OCI-LY7 (cell line): ENCODE measurements at regions not wholly inside any gene's neighbourhood (a gene's known extent, or its start where the extent isn't known, plus 50 kb on each side); places are given as distances from the start of the nearest gene placed in this dataset.

Experiments used
- BruUV-seq: library from RNA; stranded (reverse); fragments of 400-500 nt; replicated peaks from 2 replicates; lab custom pipeline; 2021; lab: Mats Ljungman, UMichigan
- CTCF ChIA-PET: fragments of 300-600 bp; sonication (Branson Sonifier 250); formaldehyde crosslinking; loops from one replicate; lab custom pipeline; 2022; ENCODE audit warnings: antibody characterized with exemption; ENCODE audit not compliant: unreplicated experiment; lab: Charles Lee
- POLR2A ChIA-PET: fragments of 300-600 bp; sonication (Branson Sonifier 250); formaldehyde crosslinking; loops from one replicate; lab custom pipeline; 2022; ENCODE audit warnings: antibody characterized with exemption; lab: Charles Lee
- DNase-seq: peaks from one replicate; pipeline ENCODE4 v3.0.0-alpha.2; 2015; ENCODE audit warnings: low spot score
- H2AFZ ChIP-seq: fragments of 200-600 bp; sonication (generic), shearing (Covaris generic); 2 replicates; pipeline ENCODE4 v1.6.1; 2014; ENCODE audit warnings: mild to moderate bottlenecking, antibody characterized with exemption, low read length, moderate library complexity
- H3K27ac ChIP-seq: fragments of 200-600 bp; sonication (generic); 2 replicates; pipeline ENCODE4 v1.5.1; 2014; ENCODE audit warnings: mixed run types, low read depth, mild to moderate bottlenecking, moderate library complexity, low read length, inconsistent platforms; ENCODE audit not compliant: poor library complexity, severe bottlenecking
- H3K36me3 ChIP-seq: fragments of 200-600 bp; sonication (generic); 2 replicates; pipeline ENCODE4 v1.6.1; 2014; ENCODE audit warnings: mild to moderate bottlenecking, antibody characterized with exemption, low read length, moderate library complexity, mixed read lengths; ENCODE audit not compliant: insufficient read depth
- H3K4me1 ChIP-seq: fragments of 200-600 bp; sonication (generic); 2 replicates; pipeline ENCODE4 v1.5.1; 2014; ENCODE audit warnings: mild to moderate bottlenecking, low read length; ENCODE audit not compliant: insufficient read depth, poor library complexity, severe bottlenecking
- H3K4me2 ChIP-seq: fragments of 200-600 bp; sonication (generic); 2 replicates; pipeline ENCODE4 v1.6.1; 2014; ENCODE audit warnings: mild to moderate bottlenecking, low read length
- H3K4me3 ChIP-seq: fragments of 200-600 bp; sonication (generic); 2 replicates; pipeline ENCODE4 v1.5.1; 2014; ENCODE audit warnings: mild to moderate bottlenecking, low read depth, low read length; ENCODE audit not compliant: poor library complexity, severe bottlenecking
- H3K79me2 ChIP-seq: fragments of 200-600 bp; sonication (generic); 2 replicates; pipeline ENCODE4 v1.6.1; 2016; ENCODE audit warnings: low read depth, mild to moderate bottlenecking, low read length, moderate library complexity, mixed read lengths; ENCODE audit not compliant: insufficient read depth
- H3K9me2 ChIP-seq: fragments of 200-600 bp; sonication (generic); 2 replicates; pipeline ENCODE4 v1.6.1; 2016; ENCODE audit warnings: mild to moderate bottlenecking, low read length, mixed read lengths; ENCODE audit not compliant: insufficient read depth
- H3K9me3 ChIP-seq: fragments of 200-600 bp; sonication (generic); 2 replicates; pipeline ENCODE4 v1.6.1; 2014; ENCODE audit warnings: mild to moderate bottlenecking, mixed run types, low read length, mixed read lengths
- H4K20me1 ChIP-seq: fragments of 200-600 bp; sonication (generic); 2 replicates; pipeline ENCODE4 v1.6.1; 2014; ENCODE audit warnings: mild to moderate bottlenecking, antibody characterized with exemption, low read length, moderate library complexity, mixed read lengths; ENCODE audit not compliant: insufficient read depth
- CTCF ChIP-seq: fragments of 200-600 bp; sonication (generic); conservative IDR thresholded peaks from 2 replicates; pipeline ENCODE4 v1.5.1; 2014; ENCODE audit warnings: mild to moderate bottlenecking, antibody characterized with exemption, low read length, moderate library complexity, mixed read lengths
- EZH2phosphoT487 ChIP-seq: fragments of 200-600 bp; sonication (generic); IDR thresholded peaks from 2 replicates; pipeline ENCODE4 v1.6.1; 2018; ENCODE audit warnings: low read depth, borderline replicate concordance, mild to moderate bottlenecking, mixed run types, antibody characterized with exemption, low read length, moderate library complexity, mixed read lengths
- intact Hi-C: fragments of 100-400 bp; cut with micrococcal nuclease; formaldehyde crosslinking; loops from one replicate; pipeline ENCODE4 v1.10.0; 2022; ENCODE audit not compliant: unreplicated experiment

DNA sequence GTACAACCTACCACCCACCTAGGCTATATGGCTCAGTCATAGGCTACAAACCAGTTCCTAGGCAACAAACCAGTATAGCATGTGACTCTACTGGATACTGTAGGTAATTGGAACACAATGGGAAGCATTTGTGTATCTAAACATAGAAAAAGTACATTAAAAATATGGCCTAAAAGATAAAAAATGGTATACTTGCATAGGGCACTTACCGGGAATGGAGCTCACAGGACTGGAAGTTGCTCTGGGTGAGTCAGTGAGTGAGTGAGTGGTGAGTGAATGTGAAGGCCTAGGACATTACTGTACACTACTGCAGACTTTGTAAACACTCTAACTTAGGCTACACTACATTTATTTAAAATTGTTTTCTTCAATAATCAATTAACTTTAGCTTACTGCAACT, 139.2 kb upstream of the RBPJ start:
- Histone ChIP-seq H3K79me2 (no peaks in the 10 kb centered on the region), H3K27ac (no peak overlapping the region), H4K20me1 (no peaks in the 10 kb centered on the region), H3K36me3 (no peaks in the 10 kb centered on the region), H3K4me3 (no peak overlapping the region), H2AFZ (no peak overlapping the region), H3K4me1 (no peaks in the 10 kb centered on the region), H3K4me2 (no peak overlapping the region), H3K9me2 (no peaks in the 10 kb centered on the region), H3K9me3 (no peaks in the 10 kb centered on the region)
- no peak for DNase-seq
- intact Hi-C loops = no loop called here
- no peak for TF ChIP-seq EZH2phosphoT487
- no peak for TF ChIP-seq CTCF
- POLR2A ChIA-PET = interaction anchor here (0.6 to 1.0 kb wide), 4 partner anchors 10 to 146 kb away, joined by 3 to 4 read pairs (median 3); no protein-coding TSS in a partner anchor
- no TSS peak for BruUV-seq
- CTCF ChIA-PET = no interaction called here

DNA sequence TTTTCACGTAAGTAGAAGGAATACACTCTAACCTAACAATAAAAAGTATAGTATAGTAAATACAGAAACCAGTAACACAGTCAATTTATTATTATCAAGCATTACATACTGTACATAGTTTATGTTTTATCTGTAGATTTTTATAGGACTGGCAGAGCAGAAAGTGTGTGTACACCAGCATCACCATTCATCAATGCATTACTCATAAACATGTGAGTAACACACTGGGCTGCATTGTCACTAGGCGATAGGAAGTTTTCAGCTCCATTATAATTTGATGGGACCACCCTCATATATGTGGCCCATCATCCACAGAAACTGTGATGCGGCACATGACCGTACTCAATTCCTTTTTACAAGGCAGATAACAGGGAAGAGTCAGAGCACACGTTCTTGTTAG, 137.8 kb upstream of the RBPJ start:
- H4K20me1 ChIP-seq = no peaks in the 10 kb centered on the region
- no peak overlapping the region for H3K4me3 ChIP-seq
- no peak overlapping the region for H3K27ac ChIP-seq
- H3K9me3 ChIP-seq = no peaks in the 10 kb centered on the region
- POLR2A ChIA-PET = interaction anchor here (0.7 to 1.0 kb wide), 3 partner anchors 74 to 922 kb away, joined by 3 to 4 read pairs (median 3); no protein-coding TSS in a partner anchor
- H3K4me1 ChIP-seq = no peaks in the 10 kb centered on the region
- H3K9me2 ChIP-seq = no peaks in the 10 kb centered on the region
- intact Hi-C loops = no loop called here
- H2AFZ ChIP-seq = no peak overlapping the region
- TF ChIP-seq CTCF (no peak), EZH2phosphoT487 (no peak)
- no peak for DNase-seq
- H3K79me2 ChIP-seq = no peaks in the 10 kb centered on the region
- H3K36me3 ChIP-seq = no peaks in the 10 kb centered on the region
- CTCF ChIA-PET = no interaction called here
- H3K4me2 ChIP-seq = no peak overlapping the region
- no TSS peak for BruUV-seq

- no peak for DNase-seq
- H3K9me3 ChIP-seq = no peaks in the 10 kb centered on the region
- H4K20me1 ChIP-seq = no peaks in the 10 kb centered on the region
- no peak overlapping the region for H2AFZ ChIP-seq
- no peaks in the 10 kb centered on the region for H3K4me1 ChIP-seq
- ChIA-PET CTCF (no interaction called here), POLR2A (no interaction called here)
- intact Hi-C loops = no loop called here
- no peak for TF ChIP-seq EZH2phosphoT487
- TF ChIP-seq CTCF = no peak
- H3K4me3 ChIP-seq = no peak overlapping the region
- BruUV-seq = no TSS peak
- no peak overlapping the region for H3K27ac ChIP-seq
- no peak overlapping the region for H3K4me2 ChIP-seq
- no peaks in the 10 kb centered on the region for H3K9me2 ChIP-seq
- H3K79me2 ChIP-seq = no peaks in the 10 kb centered on the region
- H3K36me3 ChIP-seq = no peaks in the 10 kb centered on the region
Observed at GRCh38 chr4:26185436-26185835, 135.4 kb upstream of the RBPJ start.
